NCI-H69 (cell line): ENCODE measurements at regions not wholly inside any gene's neighbourhood (a gene's known extent, or its start where the extent isn't known, plus 50 kb on each side); places are given as distances from the start of the nearest gene placed in this dataset.

Experiments used
- DNase-seq: peaks from one replicate; lab custom pipeline; 2025; lab: John Stamatoyannopoulos, UW

DNA sequence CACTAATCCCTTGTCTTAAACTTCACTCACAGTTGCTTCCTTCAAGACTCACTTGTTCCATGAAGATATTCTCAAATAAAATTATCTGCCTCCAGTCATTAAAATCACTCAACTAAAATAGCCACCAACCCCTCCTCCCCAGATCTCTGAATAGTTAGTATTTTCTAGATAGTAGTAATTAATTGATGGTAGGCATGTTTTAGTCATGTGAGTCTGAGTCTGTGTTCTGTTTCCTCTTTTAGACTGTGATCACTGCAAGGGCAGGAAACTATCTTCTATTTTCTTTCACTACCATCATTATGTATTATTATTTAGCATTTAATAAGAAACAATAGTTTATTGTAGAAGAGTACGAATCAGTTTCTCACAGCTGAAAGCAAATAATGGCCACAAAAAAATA is 1080.5 kb downstream of the IGSF11 start:
- no peak for DNase-seq

DNA sequence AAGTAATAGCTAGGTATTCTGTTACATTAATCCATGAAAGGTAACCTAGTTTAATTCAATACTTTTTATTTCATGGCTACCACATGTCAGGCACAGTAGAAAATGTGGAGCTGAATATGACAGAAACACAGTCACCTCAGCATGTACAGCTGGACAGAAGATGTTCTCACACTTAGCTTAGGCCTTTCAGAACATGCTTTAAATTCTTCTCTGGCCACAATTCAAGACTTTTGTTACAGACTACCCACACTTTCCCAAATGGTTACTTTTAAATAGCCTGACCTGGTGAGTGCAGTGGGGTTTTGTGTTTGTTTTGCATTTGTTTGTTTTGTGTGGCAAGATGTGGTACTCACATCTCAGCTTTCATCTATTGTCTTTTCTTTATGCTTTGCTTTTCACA is 1079.5 kb downstream of the IGSF11 start:
- peak; percentile 56 for DNase-seq

DNA sequence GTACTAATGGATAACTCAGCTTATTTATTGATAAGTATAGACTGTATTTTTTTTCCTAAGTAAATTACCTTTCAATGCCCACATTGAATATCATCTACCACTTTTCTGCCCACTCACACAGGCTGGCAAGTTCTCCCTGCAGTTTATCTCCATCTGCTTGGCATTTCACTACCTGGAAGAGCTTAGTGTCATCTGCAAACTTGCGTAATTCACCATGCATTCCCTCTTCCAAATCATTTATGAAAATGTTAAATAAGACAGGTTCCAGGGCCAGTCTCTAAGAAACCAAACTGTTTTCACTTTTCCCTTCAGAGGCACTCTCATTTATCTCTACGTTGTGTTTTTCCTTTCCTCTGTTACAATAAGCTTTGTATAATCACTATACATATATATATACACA is 1076.6 kb downstream of the IGSF11 start:
- DNase-seq: no peak

DNA sequence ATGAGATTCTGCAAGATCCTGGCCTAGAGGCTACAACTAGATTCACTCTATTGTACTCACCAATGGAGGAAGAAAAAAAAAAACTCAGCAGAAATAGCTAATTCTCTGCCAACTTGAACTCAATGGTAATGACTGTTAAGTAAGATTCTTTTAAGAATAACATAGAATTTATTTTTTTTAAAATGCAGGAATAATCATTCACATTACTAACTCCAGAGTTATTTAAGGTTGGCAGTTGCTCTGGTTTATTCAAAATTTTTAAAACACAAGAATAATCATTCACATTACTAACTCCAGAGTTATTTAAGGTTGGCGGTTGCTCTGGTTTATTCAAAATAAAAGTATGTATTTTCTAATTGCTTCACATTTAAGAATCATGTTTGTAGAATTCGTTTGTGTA is 1071.9 kb downstream of the IGSF11 start:
- DNase-seq: no peak

DNA sequence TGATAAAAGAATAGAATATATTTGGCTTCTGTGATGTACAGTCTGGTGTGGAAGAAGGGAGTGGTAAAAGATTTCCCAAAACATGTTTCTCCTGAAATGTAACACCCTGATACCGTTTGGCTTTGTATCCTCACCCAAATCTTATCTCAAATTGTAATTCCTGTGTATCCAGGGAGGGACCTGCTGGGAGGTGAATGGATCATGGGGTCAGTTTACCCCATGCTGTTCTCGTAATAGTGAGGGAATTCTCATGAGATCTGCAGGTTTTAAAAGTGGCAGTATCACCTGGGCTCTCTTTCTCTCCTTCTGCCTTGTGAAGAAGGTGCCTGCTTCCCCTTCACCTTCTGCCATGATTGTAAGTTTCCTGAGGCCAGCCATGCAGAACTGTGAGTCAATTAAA is 1070.8 kb downstream of the IGSF11 start:
- no peak for DNase-seq

DNA sequence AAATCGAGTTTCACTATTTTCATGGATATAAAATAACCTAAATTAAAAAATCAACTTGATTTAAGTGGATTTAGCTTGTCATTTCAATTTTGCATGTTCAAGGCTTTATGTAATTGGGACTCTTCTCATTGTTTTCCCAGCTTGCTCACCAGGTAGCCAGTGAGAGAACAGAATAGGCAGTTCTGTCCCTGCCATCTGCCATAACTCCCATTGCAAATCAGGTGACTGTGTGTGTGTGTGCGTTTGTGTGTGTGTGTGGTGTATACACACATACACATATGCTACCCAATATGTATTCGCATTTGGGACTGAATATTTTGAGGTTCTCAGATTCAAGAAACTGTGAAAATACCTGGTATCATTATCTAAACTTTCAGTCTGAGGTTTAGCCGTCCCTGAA is 1069.8 kb downstream of the IGSF11 start:
- peak; percentile 3 for DNase-seq

DNA sequence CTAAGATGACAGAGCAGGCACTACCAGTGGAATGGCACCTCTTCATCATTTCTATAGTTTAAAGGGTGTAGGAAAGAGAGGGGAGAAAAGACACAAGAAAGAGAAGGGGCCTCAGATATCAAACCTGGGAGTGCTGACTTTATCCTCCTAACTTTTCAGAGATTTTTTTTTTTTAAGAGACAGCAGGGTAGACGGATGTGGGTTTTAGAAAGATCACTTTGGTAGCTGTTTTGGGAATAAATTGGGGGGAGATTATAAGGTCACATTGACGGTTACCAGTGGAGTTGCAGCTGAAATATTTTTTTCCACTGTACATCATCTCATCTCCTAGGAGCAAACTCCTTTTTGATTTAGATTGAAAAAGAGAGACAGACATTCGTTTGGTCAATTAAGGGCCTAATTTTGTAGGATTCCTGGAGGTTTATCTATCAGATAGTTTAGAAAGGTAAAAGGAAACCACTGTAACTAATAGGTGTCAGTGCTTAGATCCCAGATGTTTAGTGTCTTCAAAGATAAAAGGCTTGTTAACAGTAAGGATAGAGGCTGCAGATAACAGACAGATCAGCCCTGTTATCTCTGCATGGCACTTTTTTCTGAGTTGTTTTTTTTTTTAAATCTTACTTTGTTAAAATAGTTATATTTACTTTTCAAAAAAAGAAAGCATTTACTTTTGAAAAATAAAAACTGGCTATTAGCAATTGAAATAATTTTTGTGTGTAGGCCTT is 1057.0 kb downstream of the IGSF11 start:
- no peak for DNase-seq

DNA sequence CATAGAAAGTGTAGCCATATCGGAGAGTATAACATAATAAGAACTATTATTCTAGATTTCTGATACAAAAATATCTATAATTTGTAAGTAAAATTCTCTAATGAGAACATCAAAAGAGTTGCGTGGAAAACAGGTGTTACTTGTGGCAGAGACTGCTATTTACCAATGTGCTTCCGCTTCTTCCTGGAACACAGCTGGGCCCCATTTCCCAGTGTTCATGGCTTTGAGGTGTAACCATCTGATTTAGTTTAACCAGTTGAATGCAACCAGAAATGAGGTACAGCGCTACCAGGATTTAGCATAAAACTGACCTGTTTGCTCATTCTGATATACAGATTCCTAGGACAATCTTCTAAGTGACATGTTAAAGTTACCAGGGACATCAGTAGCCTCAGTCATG is 1055.2 kb downstream of the IGSF11 start:
- no peak for DNase-seq

DNA sequence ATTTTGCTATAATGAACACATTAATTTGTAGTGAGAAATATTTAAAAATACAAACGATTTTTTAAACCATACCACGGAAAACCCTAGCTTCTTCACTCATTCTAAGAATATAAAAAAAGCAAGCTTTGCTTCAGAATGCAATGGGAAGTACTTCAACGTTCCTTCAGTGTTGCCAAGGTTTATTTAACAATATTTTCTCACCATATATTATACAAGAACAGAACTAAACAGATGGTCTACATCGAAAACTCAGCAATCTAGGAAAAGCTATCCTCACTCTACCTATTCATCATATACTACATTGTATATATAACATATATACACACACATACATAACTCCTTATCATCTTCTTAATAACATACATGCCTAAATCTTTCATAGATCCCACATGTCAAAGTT is 1047.4 kb downstream of the IGSF11 start:
- DNase-seq: no peak

DNA sequence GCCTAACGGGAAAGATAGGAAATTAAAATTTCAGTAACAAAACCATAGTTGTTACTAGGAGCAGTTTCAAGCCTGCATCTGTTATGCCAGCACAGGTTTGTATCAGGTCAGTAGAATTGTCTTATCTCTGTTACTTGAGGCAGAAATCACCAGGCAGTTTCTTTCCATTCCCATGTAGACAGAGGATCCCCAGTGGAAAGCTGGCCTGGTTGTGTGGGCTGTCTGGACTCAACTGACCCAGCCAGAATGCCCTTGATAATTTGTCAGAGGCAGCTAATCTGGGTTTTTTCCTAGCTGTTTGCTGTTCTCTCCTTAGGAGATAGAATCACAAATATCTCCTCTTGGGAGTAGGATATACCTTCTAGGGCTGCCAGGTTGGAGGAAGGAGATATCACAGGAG is 1044.7 kb downstream of the IGSF11 start:
- no peak for DNase-seq

DNA sequence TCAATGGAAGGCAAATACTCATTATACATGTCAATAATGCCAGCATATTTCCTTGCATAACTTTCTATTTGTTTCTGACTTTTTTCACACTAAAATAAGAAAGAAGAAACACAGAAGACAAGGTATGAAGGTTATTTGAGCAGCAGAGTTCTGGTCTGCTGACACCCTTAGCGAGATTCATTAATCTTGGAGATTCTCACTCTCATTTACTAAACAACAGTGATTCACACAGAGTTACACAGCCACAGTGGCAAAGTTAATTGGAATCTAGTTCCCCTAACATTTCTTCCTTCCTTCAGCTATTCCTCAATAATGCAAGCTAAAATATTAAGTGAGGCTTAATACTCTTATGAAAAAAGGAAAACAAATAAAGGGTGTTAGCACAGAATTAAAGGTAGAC is 1044.0 kb downstream of the IGSF11 start:
- no peak for DNase-seq

DNA sequence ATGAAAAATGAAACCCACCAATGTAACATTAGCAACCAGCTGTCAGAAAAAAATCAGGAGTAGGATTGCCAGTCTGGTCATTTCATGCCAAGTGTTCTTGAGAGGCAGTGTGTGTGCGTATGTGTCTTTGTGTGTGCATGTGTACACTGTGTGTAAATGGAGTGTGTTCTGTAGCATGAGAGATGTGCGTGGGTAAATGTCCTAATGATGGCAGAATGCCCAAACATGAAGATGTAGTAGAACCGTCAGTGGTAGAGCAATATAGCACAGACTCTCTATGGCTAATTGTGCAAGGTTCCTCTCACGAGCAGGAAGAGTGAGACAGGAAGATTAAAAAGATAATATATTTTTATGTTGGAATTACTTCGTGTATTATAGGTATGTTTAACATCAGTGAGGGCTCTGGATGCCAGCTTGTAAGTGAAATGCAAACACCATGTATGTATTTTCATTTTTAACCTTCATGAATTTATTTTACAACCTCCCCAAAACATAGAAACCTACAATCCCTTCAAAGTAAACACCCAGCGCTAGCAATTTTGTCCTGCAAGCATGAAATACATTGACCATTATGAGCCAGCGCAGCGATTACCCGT is 1038.7 kb downstream of the IGSF11 start:
- no peak for DNase-seq

DNA sequence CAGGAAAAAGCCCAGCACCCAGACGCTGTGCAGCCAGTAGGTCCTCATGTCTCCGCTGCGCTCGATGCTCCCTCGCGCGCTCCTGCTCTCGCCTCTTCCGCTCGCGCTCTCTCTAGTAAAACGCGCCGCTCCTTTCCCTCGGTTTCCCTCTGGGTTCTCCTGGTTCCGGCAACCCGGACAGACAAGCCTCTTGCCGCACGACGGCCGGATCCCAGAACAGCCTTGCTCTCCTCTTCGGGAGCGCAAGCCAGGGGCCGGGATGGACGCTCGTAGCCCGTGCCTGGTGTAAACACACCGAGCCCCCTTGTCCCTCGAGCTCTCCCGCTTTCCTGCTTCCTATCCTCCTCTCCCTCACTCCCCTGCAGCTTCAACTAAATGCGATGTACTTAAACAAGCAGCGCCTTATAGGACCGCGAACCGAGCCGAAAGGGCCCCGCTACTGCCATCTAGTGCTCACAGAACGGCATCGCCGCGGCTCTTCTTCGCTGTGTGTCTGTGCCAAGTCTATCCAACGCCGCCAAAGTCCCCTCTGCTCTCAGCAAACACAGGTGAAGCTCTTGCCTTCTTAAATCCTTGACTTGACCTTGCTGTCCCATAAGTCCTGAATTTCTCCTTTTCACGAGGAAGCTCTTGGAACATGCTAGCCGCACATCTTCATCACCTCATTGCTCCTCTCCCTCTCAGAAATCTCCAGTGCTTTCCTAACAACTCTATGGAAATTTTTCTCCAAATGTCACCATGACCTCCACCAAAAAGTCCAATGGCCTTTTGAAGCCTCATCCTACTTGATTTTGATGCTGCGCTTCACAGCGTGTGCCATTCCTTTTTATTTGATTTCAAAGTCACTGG is 1037.2 kb downstream of the IGSF11 start:
- peak; percentile 75 for DNase-seq

DNA sequence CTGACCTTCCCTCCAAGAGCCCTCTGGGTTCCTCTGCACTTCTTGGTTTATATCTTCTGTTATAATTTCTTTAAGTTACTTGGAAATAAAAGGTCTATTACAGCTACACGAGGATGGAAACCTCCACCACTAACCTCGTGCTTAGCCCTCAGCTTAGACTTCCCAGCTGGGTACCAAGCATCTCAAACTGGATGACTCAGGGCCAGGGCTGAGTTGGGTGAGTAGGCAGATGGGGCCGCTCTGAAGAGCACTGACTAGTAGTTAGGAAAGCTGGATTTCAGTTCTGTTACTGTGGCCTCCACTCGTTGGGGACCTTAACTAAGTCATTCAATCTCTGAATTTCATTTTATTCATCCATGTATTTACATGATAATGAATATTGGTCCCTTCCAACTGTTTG is 1036.6 kb downstream of the IGSF11 start:
- DNase-seq: no peak

DNA sequence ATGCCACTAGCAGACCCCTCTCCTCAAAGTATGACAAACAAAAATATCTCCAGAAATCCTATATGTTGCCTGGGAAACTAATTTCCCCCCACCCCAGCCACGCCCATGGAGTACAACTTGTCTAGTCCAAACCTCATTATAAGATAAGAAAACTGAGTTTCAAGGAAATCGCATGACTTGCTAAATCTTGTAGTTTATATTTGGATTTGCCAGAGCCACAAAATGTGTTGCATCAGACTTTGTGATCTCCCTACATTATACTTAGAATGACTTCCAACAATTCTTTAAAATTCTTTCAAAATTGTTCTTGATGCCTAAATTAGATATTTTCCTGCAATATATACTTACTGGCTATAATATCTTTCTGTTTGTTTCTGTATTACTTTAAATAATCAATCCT is 1034.4 kb downstream of the IGSF11 start:
- no peak for DNase-seq

DNA sequence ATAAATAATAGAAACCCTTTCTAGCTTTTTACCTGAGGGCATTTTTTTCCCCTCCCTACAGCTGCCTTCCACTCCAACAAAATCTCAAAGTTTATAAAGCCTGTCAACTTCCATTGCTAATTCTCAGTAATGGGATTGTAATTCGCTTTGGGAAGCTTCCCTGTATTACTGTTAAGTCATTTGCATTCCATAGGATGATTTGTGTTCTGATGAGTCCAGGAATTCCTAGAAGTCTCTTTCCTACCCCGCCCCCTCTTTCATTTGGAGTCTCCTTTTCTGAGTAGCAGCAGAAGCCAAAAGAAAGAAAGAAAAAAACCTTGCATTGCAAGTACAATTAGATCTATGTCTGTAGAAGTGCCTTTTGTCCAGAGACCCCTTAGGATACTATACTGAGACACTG is 1033.3 kb downstream of the IGSF11 start:
- no peak for DNase-seq

DNA sequence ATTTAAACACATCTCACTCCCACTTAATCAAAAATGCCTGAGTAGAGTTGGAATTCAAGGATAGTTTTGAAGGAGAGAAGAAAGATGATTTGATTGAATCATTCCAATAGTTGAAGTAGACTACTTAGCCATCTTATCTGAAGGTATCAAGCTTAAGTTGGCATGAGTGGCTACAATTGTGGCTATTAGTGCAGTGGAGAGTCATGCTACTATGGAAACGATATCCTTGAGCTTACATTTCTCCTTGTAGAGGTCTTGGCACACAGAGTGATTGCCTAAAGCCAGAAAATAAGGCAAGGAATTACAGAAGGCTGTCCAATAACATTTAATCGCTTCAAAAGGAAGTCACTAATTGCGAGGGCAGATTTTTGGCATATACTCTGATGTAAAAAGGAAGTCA is 1022.7 kb downstream of the IGSF11 start:
- DNase-seq: no peak

DNA sequence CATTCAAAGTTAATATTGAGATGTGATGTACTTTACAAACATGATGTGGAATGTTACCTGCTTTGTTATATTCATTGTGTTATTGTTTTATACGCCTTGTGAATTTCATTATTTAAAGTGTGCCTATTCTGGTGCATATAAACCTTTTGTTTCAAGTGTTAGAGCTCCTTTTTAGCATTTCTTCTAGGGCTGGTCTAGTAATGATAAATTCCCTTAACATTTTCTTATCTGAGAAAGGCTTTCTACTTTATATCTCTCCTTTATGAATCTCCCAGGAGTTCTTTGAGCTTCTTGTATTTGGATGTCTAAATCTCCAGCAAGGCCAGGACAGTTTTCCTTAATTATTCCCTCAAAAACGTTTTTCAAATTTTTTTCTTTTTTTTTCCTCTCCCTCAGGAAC is 1005.6 kb downstream of the IGSF11 start:
- DNase-seq: no peak

DNA sequence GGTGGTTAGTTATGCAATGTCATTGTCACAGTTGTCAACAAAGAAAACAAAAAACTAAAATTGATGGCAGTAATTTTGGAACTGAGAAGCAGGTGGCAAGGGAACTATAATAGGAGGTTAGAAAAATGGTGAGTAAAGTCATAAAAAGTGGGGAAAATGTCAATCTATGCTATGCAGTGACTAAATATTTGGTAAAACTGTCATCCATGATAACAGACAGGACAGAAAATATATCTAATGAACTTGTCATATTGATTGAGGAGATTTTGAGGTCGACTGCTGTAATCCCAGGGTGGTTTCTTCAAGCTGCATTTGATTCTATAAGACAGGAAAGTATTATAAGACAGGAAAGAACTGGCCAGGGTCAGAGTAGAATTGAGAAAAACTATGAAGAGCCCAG is 998.4 kb downstream of the IGSF11 start:
- DNase-seq: no peak

DNA sequence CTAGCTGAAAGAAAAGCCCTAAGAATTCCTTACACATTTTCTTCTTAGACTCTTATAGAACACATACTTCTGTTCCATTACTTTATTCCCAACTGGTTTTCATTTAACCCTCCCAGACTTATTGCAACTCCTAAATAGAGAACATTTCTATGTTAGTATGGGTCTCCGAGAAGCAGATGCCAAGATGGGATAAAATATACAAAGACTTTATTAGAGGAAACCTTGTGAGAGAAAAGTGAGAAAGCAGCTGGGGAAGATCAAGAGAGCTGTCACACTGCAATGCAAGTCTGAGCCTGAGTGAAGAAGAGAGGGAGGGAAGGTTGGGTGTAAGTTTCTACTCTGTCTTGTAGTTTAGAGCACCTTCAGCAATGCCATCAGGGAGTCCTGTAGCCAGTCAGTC is 979.3 kb downstream of the IGSF11 start:
- no peak for DNase-seq

DNA sequence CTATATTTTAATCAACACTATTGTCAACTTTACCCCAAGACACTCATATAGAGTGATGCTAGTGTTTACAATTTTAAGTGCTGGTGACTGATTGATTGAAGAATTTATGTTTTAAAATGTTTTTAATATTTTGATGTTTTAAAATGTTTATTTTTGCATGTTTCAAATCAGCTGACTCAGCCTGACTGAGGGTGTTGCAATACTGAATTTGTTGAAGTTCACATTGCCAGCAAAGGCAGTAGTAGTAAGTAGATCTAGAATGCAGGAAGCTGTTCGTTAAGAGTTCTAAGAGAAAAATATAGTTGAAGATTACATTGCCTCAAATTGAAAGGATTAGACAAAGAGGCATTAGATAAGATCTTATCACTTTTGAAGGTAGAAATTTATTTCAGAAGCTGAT is 977.6 kb downstream of the IGSF11 start:
- DNase-seq: no peak

DNA sequence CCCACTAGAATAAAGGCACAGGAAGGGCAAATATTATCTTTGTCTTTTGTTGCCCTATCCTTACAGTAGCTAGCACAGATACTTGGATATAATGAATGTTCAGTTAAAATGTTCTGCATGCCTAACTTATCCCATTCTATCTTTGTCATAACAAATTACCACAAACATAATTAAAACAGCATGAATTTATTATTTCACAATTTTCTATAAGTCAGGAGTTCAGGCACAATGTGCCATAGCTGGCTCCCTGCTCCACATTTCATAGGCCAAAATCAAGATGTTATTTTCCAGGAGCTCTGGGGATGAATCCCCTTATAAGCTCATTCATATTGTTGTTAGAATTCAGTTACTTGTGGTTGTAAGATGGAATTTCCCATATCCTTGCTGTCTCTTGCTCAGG is 975.5 kb downstream of the IGSF11 start:
- DNase-seq: no peak

DNA sequence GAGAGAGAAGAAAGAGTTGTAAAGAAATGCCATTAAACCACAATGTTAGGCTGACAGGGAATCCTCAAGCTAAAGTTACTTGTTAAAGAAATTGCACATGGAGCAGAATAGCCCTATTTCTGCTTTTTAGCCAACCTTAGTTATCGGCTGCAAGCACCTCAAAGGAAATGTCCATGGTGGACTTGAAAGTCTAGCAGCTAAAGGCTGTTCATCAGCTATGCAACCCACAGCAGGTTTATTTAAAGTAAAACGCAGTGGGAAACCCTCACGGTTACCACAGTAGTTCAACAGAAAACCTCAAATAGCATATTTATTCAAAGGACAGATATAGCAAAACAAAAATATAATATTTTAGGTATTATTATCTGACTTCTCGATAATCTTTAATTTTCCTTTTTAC is 967.2 kb downstream of the IGSF11 start:
- no peak for DNase-seq
